NCI-H146 treated with DMSO at 0.1 percent for 48 hours (cell line): ENCODE measurements at regions not wholly inside any gene's neighbourhood (a gene's known extent, or its start where the extent isn't known, plus 50 kb on each side); places are given as distances from the start of the nearest gene placed in this dataset.
A peak's percentile ranks its signal among the peaks of the same experiment; 100 is the strongest.
"Not testable (repeated sequence)": the region's sequence is repeated elsewhere in the genome, so short reads cannot be mapped to it uniquely, and the experiment has no call there.

Experiments used
- DNase-seq: peaks from one replicate; lab custom pipeline; 2025; ENCODE audit not compliant: unreplicated experiment; lab: John Stamatoyannopoulos, UW

- no peak for DNase-seq
Observed at GRCh38 chr2:144971786-144972335, 451.9 kb upstream of the ZEB2 start.

- not testable (repeated sequence) for DNase-seq
Observed at GRCh38 chr2:144970410-144970809, 450.5 kb upstream of the ZEB2 start.

GRCh38 chr2:144969564-144969963 lies 449.6 kb upstream of the ZEB2 start:
- DNase-seq: not testable (repeated sequence)

- DNase-seq: no peak
Observed at GRCh38 chr2:144967961-144968360, 448.0 kb upstream of the ZEB2 start.

- no peak for DNase-seq
Observed at GRCh38 chr2:144965172-144965571, 445.3 kb upstream of the ZEB2 start.

GRCh38 chr2:144963031-144963430 lies 443.1 kb upstream of the ZEB2 start:
- DNase-seq: no peak

- no peak for DNase-seq
Observed at GRCh38 chr2:144959416-144959815, 439.5 kb upstream of the ZEB2 start.

GRCh38 chr2:144950899-144951560 lies 431.1 kb upstream of the ZEB2 start:
- no peak for DNase-seq

GRCh38 chr2:144948205-144948855 lies 428.4 kb upstream of the ZEB2 start:
- no peak for DNase-seq

- DNase-seq: no peak
Observed at GRCh38 chr2:144947709-144948037, 427.8 kb upstream of the ZEB2 start.

- no peak for DNase-seq
Observed at GRCh38 chr2:144946263-144946662, 426.3 kb upstream of the ZEB2 start.

- peak; percentile 2 for DNase-seq
Observed at GRCh38 chr2:144944546-144945220, 424.8 kb upstream of the ZEB2 start.

- DNase-seq: no peak
Observed at GRCh38 chr2:144943986-144944385, 424.1 kb upstream of the ZEB2 start.

GRCh38 chr2:144943293-144943941 lies 423.5 kb upstream of the ZEB2 start:
- no peak for DNase-seq

- peak; percentile 24 for DNase-seq
Observed at GRCh38 chr2:144942516-144943256, 422.8 kb upstream of the ZEB2 start.

GRCh38 chr2:144941743-144942488 lies 422.0 kb upstream of the ZEB2 start:
- no peak for DNase-seq

- DNase-seq: no peak
Observed at GRCh38 chr2:144939590-144939989, 419.7 kb upstream of the ZEB2 start.

- no peak for DNase-seq
Observed at GRCh38 chr2:144937910-144938709, 418.2 kb upstream of the ZEB2 start.

GRCh38 chr2:144937066-144937465 lies 417.1 kb upstream of the ZEB2 start:
- no peak for DNase-seq
